ENCODE measurements at regions not wholly inside any gene's neighbourhood (a gene's known extent, or its start where the extent isn't known, plus 50 kb on each side); places are given as distances from the start of the nearest gene placed in this dataset.

GRCh38 chr9:18012170-18012569 is 433.3 kb downstream of the SH3GL2 start:
- Histone ChIP-seq H3K36me3 (ENCODE audit: insufficient read depth, low read length) (no peaks in the 10 kb centered on the region), H3K4me1 (ENCODE audit: insufficient read depth, low read length) (no peaks in the 10 kb centered on the region), H3K9ac (ENCODE audit: low read depth, low read length) (no peak overlapping the region), H3K9me3 (ENCODE audit: control insufficient read depth, insufficient read depth, low read length) (no peaks in the 10 kb centered on the region)

- Histone ChIP-seq H3K4me1 (ENCODE audit: insufficient read depth, low read length) (no peaks in the 10 kb centered on the region), H3K36me3 (ENCODE audit: insufficient read depth, low read length) (no peaks in the 10 kb centered on the region), H3K9ac (ENCODE audit: low read depth, low read length) (no peak overlapping the region), H3K9me3 (ENCODE audit: control insufficient read depth, insufficient read depth, low read length) (no peaks in the 10 kb centered on the region; the same call in 1 of the 2 replicates)
Observed at GRCh38 chr9:18014556-18014955, 435.7 kb downstream of the SH3GL2 start.

- Histone ChIP-seq H3K4me1 (ENCODE audit: insufficient read depth, low read length) (no peaks in the 10 kb centered on the region), H3K36me3 (ENCODE audit: insufficient read depth, low read length) (no peaks in the 10 kb centered on the region), H3K9ac (ENCODE audit: low read depth, low read length) (no peak overlapping the region), H3K9me3 (ENCODE audit: control insufficient read depth, insufficient read depth, low read length) (no peaks in the 10 kb centered on the region; the same call in 1 of the 2 replicates)
Observed at GRCh38 chr9:18015116-18015515, 436.2 kb downstream of the SH3GL2 start.

- Histone ChIP-seq H3K9me3 (ENCODE audit: control insufficient read depth, insufficient read depth, low read length) (no peaks in the 10 kb centered on the region; the same call in 1 of the 2 replicates), H3K9ac (ENCODE audit: low read depth, low read length) (no peak overlapping the region), H3K4me1 (ENCODE audit: insufficient read depth, low read length) (no peaks in the 10 kb centered on the region), H3K36me3 (ENCODE audit: insufficient read depth, low read length) (no peaks in the 10 kb centered on the region)
Observed at GRCh38 chr9:18017136-18017535, 438.3 kb downstream of the SH3GL2 start.

GRCh38 chr9:18018221-18018620 is 439.4 kb downstream of the SH3GL2 start:
- H3K9me3 ChIP-seq (ENCODE audit: control insufficient read depth, insufficient read depth, low read length): no peaks in the 10 kb centered on the region; the same call in 1 of the 2 replicates
- no peaks in the 10 kb centered on the region for H3K36me3 ChIP-seq (ENCODE audit: insufficient read depth, low read length)
- H3K4me1 ChIP-seq (ENCODE audit: insufficient read depth, low read length): peaks cover 2% of the 10 kb centered on the region; the same call in 1 of the 2 replicates
- no peak overlapping the region for H3K9ac ChIP-seq (ENCODE audit: low read depth, low read length)

GRCh38 chr9:18018661-18019060 is 439.8 kb downstream of the SH3GL2 start:
- H3K4me1 ChIP-seq (ENCODE audit: insufficient read depth, low read length): peaks cover 4% of the 10 kb centered on the region; the same call in 1 of the 2 replicates
- no peaks in the 10 kb centered on the region for H3K36me3 ChIP-seq (ENCODE audit: insufficient read depth, low read length)
- no peaks in the 10 kb centered on the region; the same call in 1 of the 2 replicates for H3K9me3 ChIP-seq (ENCODE audit: control insufficient read depth, insufficient read depth, low read length)
- no peak overlapping the region for H3K9ac ChIP-seq (ENCODE audit: low read depth, low read length)

- H3K36me3 ChIP-seq (ENCODE audit: insufficient read depth, low read length): no peaks in the 10 kb centered on the region
- no peaks in the 10 kb centered on the region; the same call in 1 of the 2 replicates for H3K9me3 ChIP-seq (ENCODE audit: control insufficient read depth, insufficient read depth, low read length)
- no peak overlapping the region for H3K9ac ChIP-seq (ENCODE audit: low read depth, low read length)
- peaks cover 4% of the 10 kb centered on the region; the same call in 1 of the 2 replicates for H3K4me1 ChIP-seq (ENCODE audit: insufficient read depth, low read length)
Observed at GRCh38 chr9:18020121-18020745, 441.4 kb downstream of the SH3GL2 start.

- Histone ChIP-seq H3K9me3 (ENCODE audit: control insufficient read depth, insufficient read depth, low read length) (no peaks in the 10 kb centered on the region; the same call in 1 of the 2 replicates), H3K4me1 (ENCODE audit: insufficient read depth, low read length) (peaks cover 4% of the 10 kb centered on the region; the same call in 1 of the 2 replicates), H3K9ac (ENCODE audit: low read depth, low read length) (no peak overlapping the region), H3K36me3 (ENCODE audit: insufficient read depth, low read length) (no peaks in the 10 kb centered on the region)
Observed at GRCh38 chr9:18022642-18023041, 443.8 kb downstream of the SH3GL2 start.

- H3K9ac ChIP-seq (ENCODE audit: low read depth, low read length): no peak overlapping the region
- no peaks in the 10 kb centered on the region for H3K9me3 ChIP-seq (ENCODE audit: control insufficient read depth, insufficient read depth, low read length)
- H3K4me1 ChIP-seq (ENCODE audit: insufficient read depth, low read length): peaks cover 4% of the 10 kb centered on the region; the same call in 1 of the 2 replicates
- H3K36me3 ChIP-seq (ENCODE audit: insufficient read depth, low read length): no peaks in the 10 kb centered on the region
Observed at GRCh38 chr9:18023332-18023731, 444.5 kb downstream of the SH3GL2 start.

GRCh38 chr9:18032636-18033035 is 441.3 kb upstream of the ADAMTSL1 start:
- H3K4me1 ChIP-seq (ENCODE audit: insufficient read depth, low read length): peaks cover 15% of the 10 kb centered on the region
- H3K9me3 ChIP-seq (ENCODE audit: control insufficient read depth, insufficient read depth, low read length): no peaks in the 10 kb centered on the region

GRCh38 chr9:18036422-18037187 is 437.3 kb upstream of the ADAMTSL1 start:
- Histone ChIP-seq H3K4me1 (ENCODE audit: insufficient read depth, low read length) (peaks cover 15% of the 10 kb centered on the region), H3K9me3 (ENCODE audit: control insufficient read depth, insufficient read depth, low read length) (no peaks in the 10 kb centered on the region), H3K36me3 (ENCODE audit: insufficient read depth, low read length) (no peaks in the 10 kb centered on the region), H3K9ac (ENCODE audit: low read depth, low read length) (no peak overlapping the region)

More at GRCh38 chr9:18032636-18033035, 441.3 kb upstream of the ADAMTSL1 start:
- no peaks in the 10 kb centered on the region for H3K36me3 ChIP-seq (ENCODE audit: insufficient read depth, low read length)
- no peak overlapping the region for H3K9ac ChIP-seq (ENCODE audit: low read depth, low read length)

GRCh38 chr9:18037981-18038380 is 436.0 kb upstream of the ADAMTSL1 start:
- no peaks in the 10 kb centered on the region; the same call in 1 of the 2 replicates for H3K9me3 ChIP-seq (ENCODE audit: control insufficient read depth, insufficient read depth, low read length)
- peaks cover 15% of the 10 kb centered on the region for H3K4me1 ChIP-seq (ENCODE audit: insufficient read depth, low read length)
- no peak overlapping the region for H3K9ac ChIP-seq (ENCODE audit: low read depth, low read length)
- H3K36me3 ChIP-seq (ENCODE audit: insufficient read depth, low read length): no peaks in the 10 kb centered on the region

- Histone ChIP-seq H3K36me3 (ENCODE audit: insufficient read depth, low read length) (no peaks in the 10 kb centered on the region), H3K9ac (ENCODE audit: low read depth, low read length) (no peak overlapping the region), H3K4me1 (ENCODE audit: insufficient read depth, low read length) (peaks cover 15% of the 10 kb centered on the region), H3K9me3 (ENCODE audit: control insufficient read depth, insufficient read depth, low read length) (no peaks in the 10 kb centered on the region; the same call in 1 of the 2 replicates)
Observed at GRCh38 chr9:18040327-18040726, 433.6 kb upstream of the ADAMTSL1 start.

- Histone ChIP-seq H3K9ac (ENCODE audit: low read depth, low read length) (no peak overlapping the region), H3K9me3 (ENCODE audit: control insufficient read depth, insufficient read depth, low read length) (no peaks in the 10 kb centered on the region; the same call in 1 of the 2 replicates), H3K4me1 (ENCODE audit: insufficient read depth, low read length) (no peaks in the 10 kb centered on the region), H3K36me3 (ENCODE audit: insufficient read depth, low read length) (no peaks in the 10 kb centered on the region)
Observed at GRCh38 chr9:18043978-18044377, 430.0 kb upstream of the ADAMTSL1 start.

GRCh38 chr9:18045326-18045725 is 428.6 kb upstream of the ADAMTSL1 start:
- H3K9me3 ChIP-seq (ENCODE audit: control insufficient read depth, insufficient read depth, low read length): no peaks in the 10 kb centered on the region; the same call in 1 of the 2 replicates
- H3K4me1 ChIP-seq (ENCODE audit: insufficient read depth, low read length): no peaks in the 10 kb centered on the region
- H3K9ac ChIP-seq (ENCODE audit: low read depth, low read length): no peak overlapping the region
- no peaks in the 10 kb centered on the region for H3K36me3 ChIP-seq (ENCODE audit: insufficient read depth, low read length)

Measured in ES-I3 (cell line).